NB4 (cell line): ENCODE measurements at regions not wholly inside any gene's neighbourhood (a gene's known extent, or its start where the extent isn't known, plus 50 kb on each side); places are given as distances from the start of the nearest gene placed in this dataset.

ENCODE experiments used
- CTCF ChIP-seq: IDR thresholded peaks from one replicate; pipeline ENCODE4 v1.5.1; 2012; ENCODE audit warnings: low read depth, low read length
- POLR2A ChIP-seq: IDR thresholded peaks from 2 replicates; pipeline ENCODE4 v1.6.1; 2011; ENCODE audit warnings: mild to moderate bottlenecking; ENCODE audit not compliant: insufficient read length; ENCODE audit errors: extremely low read depth
- TF ChIP-seq, protein P1 (sequence below): IDR thresholded peaks from 2 replicates; pipeline ENCODE4 v1.6.1; 2011; ENCODE audit warnings: low read depth, low read length

- TF ChIP-seq CTCF, result no peak
- no peak for TF ChIP-seq POLR2A
- TF ChIP-seq, protein P1, sequence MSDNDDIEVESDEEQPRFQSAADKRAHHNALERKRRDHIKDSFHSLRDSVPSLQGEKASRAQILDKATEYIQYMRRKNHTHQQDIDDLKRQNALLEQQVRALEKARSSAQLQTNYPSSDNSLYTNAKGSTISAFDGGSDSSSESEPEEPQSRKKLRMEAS, result no peak
Observed at GRCh38 chr3:109943181-109943580, 605.8 kb upstream of the DPPA4 start.
